HCT116 (cell line): ENCODE measurements at regions not wholly inside any gene's neighbourhood (a gene's known extent, or its start where the extent isn't known, plus 50 kb on each side); places are given as distances from the start of the nearest gene placed in this dataset.

Experiments
- CEBPB ChIP-seq: IDR thresholded peaks from 2 replicates; pipeline ENCODE4 v1.6.1; 2012; ENCODE audit warnings: low read depth
- EGR1 ChIP-seq: IDR thresholded peaks from 2 replicates; pipeline ENCODE4 v1.6.1; 2012; ENCODE audit warnings: low read depth
- EZH2 ChIP-seq: fragments of 200-600 bp; sonication (generic); IDR thresholded peaks from 2 replicates; pipeline ENCODE4 v1.6.1; 2017; ENCODE audit warnings: antibody characterized with exemption, mixed run types
- POLR2A ChIP-seq: IDR thresholded peaks from 2 replicates; pipeline ENCODE4 v1.7.0; 2011; ENCODE audit warnings: borderline replicate concordance; ENCODE audit not compliant: insufficient read depth, insufficient read length; ENCODE audit errors: extremely low read depth
- POLR2AphosphoS5 ChIP-seq: IDR thresholded peaks from 2 replicates; pipeline ENCODE4 v1.6.1; 2011; ENCODE audit warnings: mild to moderate bottlenecking, low read depth, low read length, moderate library complexity
- SIN3A ChIP-seq: IDR thresholded peaks from 2 replicates; pipeline ENCODE4 v1.6.1; 2012; ENCODE audit warnings: low read depth
- TCF7L2 ChIP-seq: IDR thresholded peaks from 2 replicates; pipeline ENCODE4 v1.7.0; 2011; ENCODE audit warnings: borderline replicate concordance, inconsistent platforms; ENCODE audit not compliant: insufficient read depth, insufficient read length; ENCODE audit errors: extremely low read depth
- YY1 ChIP-seq: IDR thresholded peaks from 2 replicates; pipeline ENCODE4 v1.6.1; 2011; ENCODE audit warnings: low read length, low read depth, moderate library complexity, mild to moderate bottlenecking; ENCODE audit not compliant: insufficient replicate concordance; ENCODE audit errors: extremely low read depth
- TF ChIP-seq, protein P1 (sequence below), 3 experiments: fragments of 200-600 bp in 1 of 3; sonication (generic) in 1 of 3; IDR thresholded peaks in 2 of 3; conservative IDR thresholded peaks in 1 of 3; 2 replicates each; pipeline ENCODE4 v1.5.1; 2012 to 2017; ENCODE audit warnings: low read depth in 2 of 3, low read length in 2 of 3, antibody characterized with exemption in 1 of 3, borderline replicate concordance in 1 of 3, control low read depth in 1 of 3, mild to moderate bottlenecking in 1 of 3, mixed read lengths in 1 of 3, mixed run types in 1 of 3, moderate library complexity in 1 of 3; ENCODE audit not compliant: insufficient read depth in 1 of 3
- TF ChIP-seq, protein P2 (sequence below): IDR thresholded peaks from 2 replicates; pipeline ENCODE4 v1.6.1; 2011; ENCODE audit warnings: mild to moderate bottlenecking, low read length, moderate library complexity; ENCODE audit not compliant: insufficient replicate concordance; ENCODE audit errors: extremely low read depth

DNA sequence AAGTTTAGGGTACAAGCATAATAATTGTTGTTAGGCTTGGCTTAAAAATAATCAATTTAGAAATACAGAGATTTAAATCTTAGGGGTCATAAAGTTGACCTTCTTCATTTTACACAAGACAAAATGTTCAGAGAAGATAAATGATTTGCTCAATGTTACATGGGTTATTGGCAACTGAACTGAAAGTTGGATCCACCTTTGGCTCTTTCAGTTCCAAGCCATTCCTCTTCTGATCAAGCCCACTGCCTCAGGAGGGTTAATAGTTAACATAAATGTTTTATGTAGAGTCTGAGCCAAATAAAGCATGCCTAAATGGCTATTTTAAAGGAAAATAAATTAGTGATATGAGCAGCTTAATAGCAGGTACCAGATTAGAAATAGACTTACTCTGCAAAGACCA is 79.1 kb upstream of the RHOBTB1 start:
- TF ChIP-seq EGR1 (no peak), TCF7L2 (no peak), POLR2A (no peak), CEBPB (no peak), YY1 (no peak), POLR2AphosphoS5 (no peak), EZH2 (no peak), SIN3A (no peak)
- TF ChIP-seq, protein P1, sequence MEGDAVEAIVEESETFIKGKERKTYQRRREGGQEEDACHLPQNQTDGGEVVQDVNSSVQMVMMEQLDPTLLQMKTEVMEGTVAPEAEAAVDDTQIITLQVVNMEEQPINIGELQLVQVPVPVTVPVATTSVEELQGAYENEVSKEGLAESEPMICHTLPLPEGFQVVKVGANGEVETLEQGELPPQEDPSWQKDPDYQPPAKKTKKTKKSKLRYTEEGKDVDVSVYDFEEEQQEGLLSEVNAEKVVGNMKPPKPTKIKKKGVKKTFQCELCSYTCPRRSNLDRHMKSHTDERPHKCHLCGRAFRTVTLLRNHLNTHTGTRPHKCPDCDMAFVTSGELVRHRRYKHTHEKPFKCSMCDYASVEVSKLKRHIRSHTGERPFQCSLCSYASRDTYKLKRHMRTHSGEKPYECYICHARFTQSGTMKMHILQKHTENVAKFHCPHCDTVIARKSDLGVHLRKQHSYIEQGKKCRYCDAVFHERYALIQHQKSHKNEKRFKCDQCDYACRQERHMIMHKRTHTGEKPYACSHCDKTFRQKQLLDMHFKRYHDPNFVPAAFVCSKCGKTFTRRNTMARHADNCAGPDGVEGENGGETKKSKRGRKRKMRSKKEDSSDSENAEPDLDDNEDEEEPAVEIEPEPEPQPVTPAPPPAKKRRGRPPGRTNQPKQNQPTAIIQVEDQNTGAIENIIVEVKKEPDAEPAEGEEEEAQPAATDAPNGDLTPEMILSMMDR (IDR thresholded peaks at IDR 0.05 in 2 of 3, conservative IDR thresholded peaks at IDR 0.05 in 1 of 3; ENCODE audit: borderline replicate concordance in 1 of 3, insufficient read depth in 1 of 3, low read depth in 2 of 3, low read length in 2 of 3): no peak
- TF ChIP-seq, protein P2, sequence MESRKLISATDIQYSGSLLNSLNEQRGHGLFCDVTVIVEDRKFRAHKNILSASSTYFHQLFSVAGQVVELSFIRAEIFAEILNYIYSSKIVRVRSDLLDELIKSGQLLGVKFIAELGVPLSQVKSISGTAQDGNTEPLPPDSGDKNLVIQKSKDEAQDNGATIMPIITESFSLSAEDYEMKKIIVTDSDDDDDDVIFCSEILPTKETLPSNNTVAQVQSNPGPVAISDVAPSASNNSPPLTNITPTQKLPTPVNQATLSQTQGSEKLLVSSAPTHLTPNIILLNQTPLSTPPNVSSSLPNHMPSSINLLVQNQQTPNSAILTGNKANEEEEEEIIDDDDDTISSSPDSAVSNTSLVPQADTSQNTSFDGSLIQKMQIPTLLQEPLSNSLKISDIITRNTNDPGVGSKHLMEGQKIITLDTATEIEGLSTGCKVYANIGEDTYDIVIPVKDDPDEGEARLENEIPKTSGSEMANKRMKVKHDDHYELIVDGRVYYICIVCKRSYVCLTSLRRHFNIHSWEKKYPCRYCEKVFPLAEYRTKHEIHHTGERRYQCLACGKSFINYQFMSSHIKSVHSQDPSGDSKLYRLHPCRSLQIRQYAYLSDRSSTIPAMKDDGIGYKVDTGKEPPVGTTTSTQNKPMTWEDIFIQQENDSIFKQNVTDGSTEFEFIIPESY: no peak
